HepG2 (cell line): ENCODE measurements at regions not wholly inside any gene's neighbourhood (a gene's known extent, or its start where the extent isn't known, plus 50 kb on each side); places are given as distances from the start of the nearest gene placed in this dataset.

Experiments
- ASH2L ChIP-seq: fragments of 300-600, 200-600 bp; sonication (generic); IDR thresholded peaks from 2 replicates; pipeline ENCODE4 v1.7.0; 2017; ENCODE audit warnings: low read depth, mild to moderate bottlenecking, moderate library complexity, mixed read lengths, low read length; ENCODE audit not compliant: insufficient read length
- CENPT ChIP-seq: sonication (generic); formaldehyde crosslinking; IDR thresholded peaks from 2 replicates; pipeline ENCODE4 v1.8.0; 2022; ENCODE audit warnings: low read depth, mild to moderate bottlenecking, moderate library complexity, missing genetic modification reagents
- ESRRA ChIP-seq: sonication (generic); formaldehyde crosslinking; IDR thresholded peaks from 2 replicates; pipeline ENCODE4 v1.5.1; 2020; ENCODE audit warnings: mild to moderate bottlenecking, low read depth, missing genetic modification reagents
- ETV6 ChIP-seq: sonication (generic); formaldehyde crosslinking; conservative IDR thresholded peaks from 2 replicates; pipeline ENCODE4 v1.4.0; 2020; ENCODE audit warnings: missing genetic modification reagents
- HNRNPUL1 ChIP-seq: fragments of 200-400 bp; formaldehyde crosslinking; IDR thresholded peaks from 2 replicates; pipeline ENCODE4 v1.6.1; 2017; ENCODE audit warnings: low read depth, mild to moderate bottlenecking, low read length, moderate library complexity
- IKZF1 ChIP-seq: fragments of 450-650 bp; IDR thresholded peaks from 2 replicates; pipeline ENCODE4 v1.7.1; 2016
- LRRFIP1 ChIP-seq: sonication (generic); formaldehyde crosslinking; conservative IDR thresholded peaks from 2 replicates; pipeline ENCODE4 v1.4.0; 2020; ENCODE audit warnings: missing genetic modification reagents
- MAFK ChIP-seq, 2 experiments: IDR thresholded peaks in 1 of 2; conservative IDR thresholded peaks in 1 of 2; 2 replicates each; pipeline ENCODE4 v1.6.1; 2011; ENCODE audit warnings: improper control_type of control experiment in 2 of 2, low read length in 2 of 2
- MBNL3 ChIP-seq: fragments of 250-450 bp; sonication (Bioruptor Pico); conservative IDR thresholded peaks from 2 replicates; pipeline ENCODE4 v1.8.0; 2022; ENCODE audit warnings: mild to moderate bottlenecking, inconsistent platforms
- MTA3 ChIP-seq: sonication (generic); formaldehyde crosslinking; IDR thresholded peaks from 2 replicates; pipeline ENCODE4 v1.4.0; 2020; ENCODE audit warnings: missing genetic modification reagents
- NAIF1 ChIP-seq: sonication (generic); formaldehyde crosslinking; IDR thresholded peaks from 2 replicates; pipeline ENCODE4 v1.5.0; 2020; ENCODE audit warnings: mild to moderate bottlenecking, missing genetic modification reagents, borderline replicate concordance
- NFE2 ChIP-seq: sonication (generic); formaldehyde crosslinking; IDR thresholded peaks from 2 replicates; pipeline ENCODE4 v1.4.0; 2020; ENCODE audit warnings: missing genetic modification reagents
- NFKBIZ ChIP-seq: IDR thresholded peaks from 2 replicates; pipeline ENCODE4 v1.6.1; 2018; ENCODE audit warnings: missing genetic modification reagents, missing compliant biosample characterization
- PCBP1 ChIP-seq: fragments of 200-400 bp; formaldehyde crosslinking; IDR thresholded peaks from 2 replicates; pipeline ENCODE4 v1.6.1; 2017; ENCODE audit warnings: mild to moderate bottlenecking, low read depth, low read length, borderline replicate concordance
- RARA ChIP-seq: IDR thresholded peaks from 2 replicates; pipeline ENCODE4 v1.6.1; 2016; ENCODE audit warnings: missing genetic modification reagents, missing compliant biosample characterization
- RARG ChIP-seq: sonication (generic); formaldehyde crosslinking; IDR thresholded peaks from 2 replicates; pipeline ENCODE4 v1.4.0; 2020; ENCODE audit warnings: low read depth, mild to moderate bottlenecking, missing genetic modification reagents
- RXRA ChIP-seq: sonication (generic); formaldehyde crosslinking; IDR thresholded peaks from 2 replicates; pipeline ENCODE4 v1.5.1; 2020; ENCODE audit warnings: missing genetic modification reagents
- ZNF121 ChIP-seq: sonication (generic); formaldehyde crosslinking; IDR thresholded peaks from 2 replicates; pipeline ENCODE4 v1.5.0; 2020; ENCODE audit warnings: mild to moderate bottlenecking, missing genetic modification reagents
- ZNF44 ChIP-seq: sonication (generic); formaldehyde crosslinking; IDR thresholded peaks from 2 replicates; pipeline ENCODE4 v1.5.1; 2020; ENCODE audit warnings: mild to moderate bottlenecking, missing genetic modification reagents
- ZNF546 ChIP-seq: sonication (generic); formaldehyde crosslinking; conservative IDR thresholded peaks from 2 replicates; pipeline ENCODE4 v1.8.1; 2023; ENCODE audit warnings: mild to moderate bottlenecking, missing genetic modification reagents
- ZNF562 ChIP-seq: sonication (generic); formaldehyde crosslinking; IDR thresholded peaks from 2 replicates; pipeline ENCODE4 v1.8.0; 2022; ENCODE audit warnings: missing genetic modification reagents, borderline replicate concordance
- ZNF839 ChIP-seq: sonication (generic); formaldehyde crosslinking; IDR thresholded peaks from 2 replicates; pipeline ENCODE4 v1.4.0; 2020; ENCODE audit warnings: missing genetic modification reagents, mild to moderate bottlenecking, borderline replicate concordance
- TF ChIP-seq, protein P1 (sequence below): IDR thresholded peaks from 2 replicates; pipeline ENCODE4 v1.6.1; 2016; ENCODE audit warnings: control low read depth
- TF ChIP-seq, protein P2 (sequence below): sonication (generic); formaldehyde crosslinking; IDR thresholded peaks from 2 replicates; pipeline ENCODE4 v1.9.0; 2022; ENCODE audit warnings: low read depth, missing genetic modification reagents
- TF ChIP-seq, protein P3 (sequence below): sonication (generic); formaldehyde crosslinking; IDR thresholded peaks from 2 replicates; pipeline ENCODE4 v1.9.0; 2021; ENCODE audit warnings: missing genetic modification reagents, borderline replicate concordance

DNA sequence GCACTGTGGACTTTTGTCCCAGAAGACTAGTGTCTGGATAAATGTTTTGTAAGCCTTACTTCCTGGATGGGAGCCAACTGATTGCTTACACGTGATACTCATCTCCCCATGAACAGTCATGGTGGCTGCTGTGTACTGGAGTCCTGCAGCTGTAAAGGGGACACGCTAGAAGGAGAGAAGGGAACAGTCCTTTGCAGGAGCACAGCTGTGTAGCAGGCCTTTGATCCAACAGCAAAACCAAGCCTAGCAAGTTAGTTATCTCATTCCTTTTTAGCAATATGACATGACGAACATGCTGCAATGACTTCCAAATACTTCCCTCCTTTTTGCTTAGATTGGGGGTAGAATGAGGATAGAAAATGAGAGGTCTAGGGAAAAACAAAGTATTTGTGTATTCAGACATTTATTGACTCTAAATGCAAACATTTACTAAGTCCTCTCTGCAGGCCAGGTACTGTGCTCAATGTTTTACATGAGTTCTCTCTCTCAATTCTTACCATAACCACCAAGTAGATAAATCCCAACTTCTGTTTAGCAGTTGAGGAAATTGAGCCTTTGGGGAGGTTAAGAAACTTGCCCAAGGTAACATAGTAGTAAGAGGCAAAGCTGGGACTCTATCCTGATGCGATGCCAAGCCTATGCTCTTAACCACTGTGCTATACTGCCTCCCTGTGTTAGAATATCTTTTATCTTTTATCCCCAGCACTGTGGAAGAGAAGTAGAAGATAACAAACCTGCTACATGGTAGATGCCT is 55.4 kb upstream of the CD28 start (continued):
- TF ChIP-seq ASH2L = peak; percentile 24
- no peak; the same call in 1 of the 2 replicates for TF ChIP-seq ZNF546 (CRISPR knock-in tag)
- TF ChIP-seq CENPT (CRISPR knock-in tag) = no peak
- no peak for TF ChIP-seq IKZF1
- TF ChIP-seq MTA3 (CRISPR knock-in tag) = no peak
- TF ChIP-seq NFKBIZ = peak; percentile 31; the same call in 1 of the 2 replicates
- TF ChIP-seq NFE2 (CRISPR knock-in tag) = no peak
- TF ChIP-seq MBNL3 = no peak
- no peak for TF ChIP-seq MAFK (conservative IDR thresholded peaks at IDR 0.05 in 1 of 2, IDR thresholded peaks at IDR 0.05 in 1 of 2; ENCODE audit: low read length in 2 of 2)
- TF ChIP-seq NAIF1 (CRISPR knock-in tag) = peak; percentile 82
- no peak for TF ChIP-seq ETV6 (CRISPR knock-in tag)
- TF ChIP-seq, protein P1, sequence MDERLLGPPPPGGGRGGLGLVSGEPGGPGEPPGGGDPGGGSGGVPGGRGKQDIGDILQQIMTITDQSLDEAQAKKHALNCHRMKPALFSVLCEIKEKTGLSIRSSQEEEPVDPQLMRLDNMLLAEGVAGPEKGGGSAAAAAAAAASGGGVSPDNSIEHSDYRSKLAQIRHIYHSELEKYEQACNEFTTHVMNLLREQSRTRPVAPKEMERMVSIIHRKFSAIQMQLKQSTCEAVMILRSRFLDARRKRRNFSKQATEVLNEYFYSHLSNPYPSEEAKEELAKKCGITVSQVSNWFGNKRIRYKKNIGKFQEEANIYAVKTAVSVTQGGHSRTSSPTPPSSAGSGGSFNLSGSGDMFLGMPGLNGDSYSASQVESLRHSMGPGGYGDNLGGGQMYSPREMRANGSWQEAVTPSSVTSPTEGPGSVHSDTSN (CRISPR knock-in tag) = no peak
- peak; percentile 0; the same call in 1 of the 2 replicates for TF ChIP-seq RXRA (CRISPR knock-in tag)
- TF ChIP-seq RARA (CRISPR knock-in tag) = peak; percentile 66
- TF ChIP-seq, protein P2, sequence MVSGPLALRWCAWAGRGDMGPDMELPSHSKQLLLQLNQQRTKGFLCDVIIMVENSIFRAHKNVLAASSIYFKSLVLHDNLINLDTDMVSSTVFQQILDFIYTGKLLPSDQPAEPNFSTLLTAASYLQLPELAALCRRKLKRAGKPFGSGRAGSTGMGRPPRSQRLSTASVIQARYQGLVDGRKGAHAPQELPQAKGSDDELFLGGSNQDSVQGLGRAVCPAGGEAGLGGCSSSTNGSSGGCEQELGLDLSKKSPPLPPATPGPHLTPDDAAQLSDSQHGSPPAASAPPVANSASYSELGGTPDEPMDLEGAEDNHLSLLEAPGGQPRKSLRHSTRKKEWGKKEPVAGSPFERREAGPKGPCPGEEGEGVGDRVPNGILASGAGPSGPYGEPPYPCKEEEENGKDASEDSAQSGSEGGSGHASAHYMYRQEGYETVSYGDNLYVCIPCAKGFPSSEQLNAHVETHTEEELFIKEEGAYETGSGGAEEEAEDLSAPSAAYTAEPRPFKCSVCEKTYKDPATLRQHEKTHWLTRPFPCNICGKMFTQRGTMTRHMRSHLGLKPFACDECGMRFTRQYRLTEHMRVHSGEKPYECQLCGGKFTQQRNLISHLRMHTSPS (CRISPR knock-in tag) = no peak
- TF ChIP-seq, protein P3, sequence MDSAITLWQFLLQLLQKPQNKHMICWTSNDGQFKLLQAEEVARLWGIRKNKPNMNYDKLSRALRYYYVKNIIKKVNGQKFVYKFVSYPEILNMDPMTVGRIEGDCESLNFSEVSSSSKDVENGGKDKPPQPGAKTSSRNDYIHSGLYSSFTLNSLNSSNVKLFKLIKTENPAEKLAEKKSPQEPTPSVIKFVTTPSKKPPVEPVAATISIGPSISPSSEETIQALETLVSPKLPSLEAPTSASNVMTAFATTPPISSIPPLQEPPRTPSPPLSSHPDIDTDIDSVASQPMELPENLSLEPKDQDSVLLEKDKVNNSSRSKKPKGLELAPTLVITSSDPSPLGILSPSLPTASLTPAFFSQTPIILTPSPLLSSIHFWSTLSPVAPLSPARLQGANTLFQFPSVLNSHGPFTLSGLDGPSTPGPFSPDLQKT = no peak
- TF ChIP-seq RARG = no peak
- TF ChIP-seq ZNF121 (CRISPR knock-in tag) = no peak
- TF ChIP-seq ZNF839 = no peak
- no peak; the same call in 1 of the 2 replicates for TF ChIP-seq ZNF44 (CRISPR knock-in tag)
- no peak; the same call in 1 of the 2 replicates for TF ChIP-seq ESRRA (CRISPR knock-in tag)
- TF ChIP-seq LRRFIP1 = no peak; the same call in 1 of the 2 replicates
- no peak for TF ChIP-seq PCBP1
- TF ChIP-seq ZNF562 (CRISPR knock-in tag) = no peak
- TF ChIP-seq HNRNPUL1 = no peak
